Kidney (tissue), 13 donors: ENCODE measurements at regions not wholly inside any gene's neighbourhood (a gene's known extent, or its start where the extent isn't known, plus 50 kb on each side); places are given as distances from the start of the nearest gene placed in this dataset.

ENCODE experiments used
- DNase-seq, 5 donors: peaks; one replicate each; pipeline ENCODE4 v3.0.0-alpha.2; 2013 to 2020
- FAIRE-seq: peaks from 2 replicates; lab custom pipeline; 2012; peaks lifted over from hg19 to GRCh38; lab: Jason Lieb, UNC
- H3K27ac ChIP-seq, 2 donors: one replicate each; pipeline ENCODE4 v1.7.0; 2013; ENCODE audit warnings: low read depth in 2 of 2, low read length in 2 of 2, inconsistent platforms in 1 of 2
- H3K27me3 ChIP-seq: one replicate; pipeline ENCODE4 v1.7.1; 2013; ENCODE audit warnings: low read length, inconsistent platforms; ENCODE audit not compliant: control insufficient read depth, insufficient read depth
- H3K36me3 ChIP-seq, 3 donors: one replicate each; pipeline versions ENCODE4 v1.7.0 to v1.7.1; 2013; ENCODE audit warnings: low read length in 3 of 3, control low read depth in 1 of 3, inconsistent platforms in 1 of 3; ENCODE audit not compliant: insufficient read depth in 3 of 3, control insufficient read depth in 2 of 3
- H3K4me1 ChIP-seq, 3 donors: one replicate each; pipeline versions ENCODE4 v1.7.0 to v1.7.1; 2013; ENCODE audit warnings: low read length in 3 of 3, inconsistent platforms in 1 of 3, low read depth in 1 of 3; ENCODE audit not compliant: control insufficient read depth in 2 of 3, insufficient read depth in 2 of 3
- H3K4me3 ChIP-seq, 3 donors: one replicate each; pipeline versions ENCODE4 v1.7.0 to v1.8.1; 2013; ENCODE audit warnings: low read length in 3 of 3, control low read depth in 1 of 3, inconsistent platforms in 1 of 3
- H3K9ac ChIP-seq, 3 donors: one replicate each; pipeline versions ENCODE4 v1.7.0 to v1.7.1; 2013; ENCODE audit warnings: low read length in 3 of 3, control low read depth in 1 of 3, inconsistent platforms in 1 of 3
- H3K9me3 ChIP-seq, 3 donors: one replicate each; pipeline versions ENCODE4 v1.7.0 to v1.7.1; 2013; ENCODE audit warnings: low read length in 3 of 3, control low read depth in 1 of 3, inconsistent platforms in 1 of 3; ENCODE audit not compliant: control insufficient read depth in 2 of 3, insufficient read depth in 1 of 3
- intact Hi-C: fragments of 100-400 bp; cut with DNase I; formaldehyde crosslinking; loops from one replicate; pipeline ENCODE4 v1.11.1; 2022
- TF ChIP-seq, protein P1 (sequence below): IDR thresholded peaks from 3 replicates; pipeline ENCODE4 v1.5.1; 2012; ENCODE audit warnings: mild to moderate bottlenecking, moderate library complexity, borderline replicate concordance; ENCODE audit not compliant: insufficient read depth; ENCODE audit errors: extremely low read depth
- donor health status: control.
- donor health status: control.
- donor health status: control.
- donor health status: control.
- donor health status: control.
- donor health status: DM: yes; HTN: yes; CAD: no.
- donor health status: Normal renal cell carcinoma (clear cell type).

GRCh38 chr9:126108240-126108639 is 218.4 kb upstream of the MVB12B start:
- intact Hi-C loops, result no loop called here
- H3K9ac ChIP-seq, result no peak overlapping the region
- H3K27ac ChIP-seq, result no peak overlapping the region
- no peaks in the 10 kb centered on the region for H3K9me3 ChIP-seq
- H3K36me3 ChIP-seq, result no peaks in the 10 kb centered on the region
- H3K4me3 ChIP-seq, result no peak overlapping the region
- DNase-seq (peak in 3 of 5 donors; percentile 24 to 53 (median 31)), FAIRE-seq (no peak)
- H3K4me1 ChIP-seq, result no peaks in the 10 kb centered on the region
- TF ChIP-seq, protein P1, sequence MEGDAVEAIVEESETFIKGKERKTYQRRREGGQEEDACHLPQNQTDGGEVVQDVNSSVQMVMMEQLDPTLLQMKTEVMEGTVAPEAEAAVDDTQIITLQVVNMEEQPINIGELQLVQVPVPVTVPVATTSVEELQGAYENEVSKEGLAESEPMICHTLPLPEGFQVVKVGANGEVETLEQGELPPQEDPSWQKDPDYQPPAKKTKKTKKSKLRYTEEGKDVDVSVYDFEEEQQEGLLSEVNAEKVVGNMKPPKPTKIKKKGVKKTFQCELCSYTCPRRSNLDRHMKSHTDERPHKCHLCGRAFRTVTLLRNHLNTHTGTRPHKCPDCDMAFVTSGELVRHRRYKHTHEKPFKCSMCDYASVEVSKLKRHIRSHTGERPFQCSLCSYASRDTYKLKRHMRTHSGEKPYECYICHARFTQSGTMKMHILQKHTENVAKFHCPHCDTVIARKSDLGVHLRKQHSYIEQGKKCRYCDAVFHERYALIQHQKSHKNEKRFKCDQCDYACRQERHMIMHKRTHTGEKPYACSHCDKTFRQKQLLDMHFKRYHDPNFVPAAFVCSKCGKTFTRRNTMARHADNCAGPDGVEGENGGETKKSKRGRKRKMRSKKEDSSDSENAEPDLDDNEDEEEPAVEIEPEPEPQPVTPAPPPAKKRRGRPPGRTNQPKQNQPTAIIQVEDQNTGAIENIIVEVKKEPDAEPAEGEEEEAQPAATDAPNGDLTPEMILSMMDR, result no peak
- H3K27me3 ChIP-seq, result no peaks in the 10 kb centered on the region

- no peak overlapping the region for H3K4me3 ChIP-seq
- TF ChIP-seq, protein P1, result no peak
- intact Hi-C loops, result no loop called here
- FAIRE-seq, result no peak
- no peak overlapping the region for H3K9ac ChIP-seq
- H3K36me3 ChIP-seq, result no peaks in the 10 kb centered on the region
- no peaks in the 10 kb centered on the region for H3K9me3 ChIP-seq
- H3K4me1 ChIP-seq, result no peaks in the 10 kb centered on the region
- no peak overlapping the region for H3K27ac ChIP-seq
- DNase-seq, result peak in 1 of 5 donors; percentile 19
- H3K27me3 ChIP-seq, result no peaks in the 10 kb centered on the region
These were observed 217.1 kb upstream of the MVB12B start for GRCh38 chr9:126109575-126109974.

- Histone ChIP-seq H3K27me3 (no peaks in the 10 kb centered on the region), H3K27ac (no peak overlapping the region), H3K9me3 (no peaks in the 10 kb centered on the region), H3K36me3 (no peaks in the 10 kb centered on the region), H3K4me1 (no peaks in the 10 kb centered on the region), H3K4me3 (no peak overlapping the region), H3K9ac (no peak overlapping the region)
- intact Hi-C loops, result no loop called here
- no peak for FAIRE-seq
- DNase-seq, result peak in 1 of 5 donors; percentile 17
- TF ChIP-seq, protein P1, result no peak
These were observed 215.1 kb upstream of the MVB12B start for GRCh38 chr9:126111556-126111955.

GRCh38 chr9:126112135-126112720 is 214.4 kb upstream of the MVB12B start:
- Histone ChIP-seq H3K36me3 (no peaks in the 10 kb centered on the region), H3K27me3 (no peaks in the 10 kb centered on the region), H3K27ac (no peak overlapping the region), H3K9me3 (no peaks in the 10 kb centered on the region), H3K4me3 (no peak overlapping the region), H3K9ac (no peak overlapping the region), H3K4me1 (no peaks in the 10 kb centered on the region)
- no peak for FAIRE-seq
- peak in 1 of 5 donors; percentile 19 for DNase-seq
- TF ChIP-seq, protein P1, result no peak
- intact Hi-C loops, result no loop called here
